ENCODE measurements at regions not wholly inside any gene's neighbourhood (a gene's known extent, or its start where the extent isn't known, plus 50 kb on each side); places are given as distances from the start of the nearest gene placed in this dataset.

GRCh38 chr11:115682101-115682500, 177.9 kb upstream of the CADM1 start:
- DNase-seq (ENCODE audit: low read depth) = peak; percentile 43
- no peak for TF ChIP-seq CTCF (IDR thresholded peaks at IDR 0.05; ENCODE audit: insufficient read depth, low read depth, low read length)
- H3K4me3 ChIP-seq (ENCODE audit: low read depth, low read length) = no peak overlapping the region

DNA sequence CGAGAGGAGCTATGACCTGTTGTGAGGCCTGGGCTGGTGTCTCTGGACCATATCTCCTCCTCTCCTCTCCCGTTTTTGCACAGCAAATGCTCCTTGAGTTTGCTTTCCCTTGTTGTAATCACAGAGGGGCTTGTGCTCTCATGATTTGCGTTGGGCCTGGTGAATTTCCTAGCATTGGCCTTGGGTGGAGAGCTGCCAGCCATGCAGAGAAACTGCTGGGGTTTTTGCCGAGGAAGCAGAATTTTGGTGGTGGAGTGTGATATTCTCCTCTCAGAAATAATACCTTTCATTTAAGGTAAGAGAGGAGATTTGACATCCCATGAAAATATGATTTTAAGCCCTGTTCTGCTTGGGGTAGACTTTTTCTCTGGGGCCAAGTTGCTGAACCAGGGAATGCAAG, 175.7 kb upstream of the CADM1 start:
- TF ChIP-seq CTCF (IDR thresholded peaks at IDR 0.05; ENCODE audit: insufficient read depth, low read depth, low read length) = no peak
- no peak for DNase-seq (ENCODE audit: low read depth)

DNA sequence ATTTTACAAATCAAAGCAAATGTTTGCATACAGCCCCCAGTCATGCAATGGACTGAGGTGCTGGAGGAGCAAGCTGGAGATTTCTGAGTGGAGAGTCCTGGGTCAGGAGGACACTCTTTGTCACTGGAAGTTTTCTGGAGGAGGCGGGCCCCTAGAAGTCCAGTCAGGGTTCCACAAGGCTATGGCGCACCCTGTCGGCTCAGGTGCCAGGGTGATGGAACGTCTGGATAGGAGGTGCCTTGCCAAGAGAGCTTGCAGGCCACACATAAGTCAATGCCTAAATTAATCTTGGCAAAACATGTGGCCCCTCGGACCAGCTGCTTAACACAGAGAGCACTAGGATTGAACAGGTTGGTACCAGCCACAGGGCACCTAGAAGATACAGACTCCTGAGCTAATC, 174.7 kb upstream of the CADM1 start:
- no peak overlapping the region for H3K4me3 ChIP-seq (ENCODE audit: low read depth, low read length)
- TF ChIP-seq CTCF (IDR thresholded peaks at IDR 0.05; ENCODE audit: insufficient read depth, low read depth, low read length) = no peak
- DNase-seq (ENCODE audit: low read depth) = no peak

More for the DNA sequence above, 175.7 kb upstream of the CADM1 start:
- H3K4me3 ChIP-seq (ENCODE audit: low read depth, low read length) = no peak overlapping the region

DNA sequence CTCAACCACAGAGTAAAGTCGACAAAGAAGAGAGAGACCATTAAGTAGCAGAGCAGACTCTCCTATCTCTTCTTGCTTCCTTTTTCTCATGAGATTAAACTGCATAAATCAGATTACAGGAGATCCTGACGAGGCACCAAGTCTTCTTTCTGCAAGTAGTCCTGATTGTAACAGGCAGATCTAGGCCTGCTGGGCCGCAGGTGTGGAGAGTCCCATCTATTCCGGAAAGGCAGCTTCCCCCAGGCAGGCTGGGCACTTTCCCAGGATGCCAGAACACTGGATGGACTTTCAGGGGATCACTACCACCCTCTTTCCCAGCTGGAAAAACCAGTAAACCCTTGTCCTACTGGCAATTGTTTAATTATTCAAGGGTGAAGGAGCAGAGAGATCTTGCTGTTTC, 173.0 kb upstream of the CADM1 start:
- no peak overlapping the region for H3K4me3 ChIP-seq (ENCODE audit: low read depth, low read length)
- no peak for TF ChIP-seq CTCF (IDR thresholded peaks at IDR 0.05; ENCODE audit: insufficient read depth, low read depth, low read length)
- peak; percentile 11 for DNase-seq (ENCODE audit: low read depth)

GRCh38 chr11:115676768-115677167, 172.6 kb upstream of the CADM1 start:
- DNase-seq (ENCODE audit: low read depth) = peak; percentile 34
- TF ChIP-seq CTCF (IDR thresholded peaks at IDR 0.05; ENCODE audit: insufficient read depth, low read depth, low read length) = no peak
- no peak overlapping the region for H3K4me3 ChIP-seq (ENCODE audit: low read depth, low read length)

GRCh38 chr11:115676206-115676605, 172.0 kb upstream of the CADM1 start:
- DNase-seq (ENCODE audit: low read depth) = no peak
- H3K4me3 ChIP-seq (ENCODE audit: low read depth, low read length) = no peak overlapping the region
- TF ChIP-seq CTCF (IDR thresholded peaks at IDR 0.05; ENCODE audit: insufficient read depth, low read depth, low read length) = no peak

DNA sequence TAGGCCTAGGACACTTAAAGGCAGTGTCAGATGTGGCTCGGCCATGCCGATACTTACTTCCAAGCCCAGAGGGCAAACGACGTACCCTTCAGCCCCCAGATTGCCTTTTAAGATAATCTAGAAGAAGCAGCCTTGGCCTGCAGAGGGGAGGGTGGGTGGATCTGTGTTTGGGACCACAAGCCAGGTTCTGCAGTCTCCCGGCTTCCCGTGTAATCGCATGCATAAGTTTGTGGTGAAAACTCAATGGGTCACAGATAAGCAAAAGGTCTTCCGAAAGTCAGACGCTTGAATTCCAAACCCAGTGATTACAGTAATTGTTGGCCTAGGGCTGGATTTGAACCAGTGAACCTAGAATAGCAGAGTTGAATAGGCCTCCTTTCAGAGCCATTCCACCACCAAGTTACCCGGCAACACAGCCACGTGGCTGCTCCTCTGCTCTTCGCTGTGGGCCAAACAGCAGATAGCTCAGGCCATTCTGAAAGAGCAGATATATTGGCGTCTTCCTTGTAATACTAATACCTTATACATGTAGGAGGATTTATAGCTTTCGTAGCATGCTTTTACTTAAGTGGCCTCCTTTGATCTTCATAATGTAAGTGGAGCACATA, 170.8 kb upstream of the CADM1 start:
- DNase-seq (ENCODE audit: low read depth) = no peak
- H3K4me3 ChIP-seq (ENCODE audit: low read depth, low read length) = no peak overlapping the region
- TF ChIP-seq CTCF (IDR thresholded peaks at IDR 0.05; ENCODE audit: insufficient read depth, low read depth, low read length) = no peak
